Tibial nerve (tissue), 4 donors: ENCODE measurements at regions not wholly inside any gene's neighbourhood (a gene's known extent, or its start where the extent isn't known, plus 50 kb on each side); places are given as distances from the start of the nearest gene placed in this dataset.

ENCODE experiments used
- EP300 ChIP-seq, 2 donors: sonication (generic); formaldehyde crosslinking; IDR thresholded peaks; one replicate each; pipeline ENCODE4 v1.6.1; 2017; ENCODE audit warnings: antibody characterized with exemption in 2 of 2, mild to moderate bottlenecking in 1 of 2
- TF ChIP-seq, protein P1 (sequence below), 5 experiments: fragments of 200-600 bp in 3 of 5; fragments of 450-650 bp in 2 of 5; sonication (generic) in 3 of 5; IDR thresholded peaks; one replicate each; pipeline ENCODE4 v1.5.1; 2016 to 2019; ENCODE audit warnings: antibody characterized with exemption in 5 of 5, mild to moderate bottlenecking in 3 of 5, moderate library complexity in 2 of 5

- TF ChIP-seq, protein P1, sequence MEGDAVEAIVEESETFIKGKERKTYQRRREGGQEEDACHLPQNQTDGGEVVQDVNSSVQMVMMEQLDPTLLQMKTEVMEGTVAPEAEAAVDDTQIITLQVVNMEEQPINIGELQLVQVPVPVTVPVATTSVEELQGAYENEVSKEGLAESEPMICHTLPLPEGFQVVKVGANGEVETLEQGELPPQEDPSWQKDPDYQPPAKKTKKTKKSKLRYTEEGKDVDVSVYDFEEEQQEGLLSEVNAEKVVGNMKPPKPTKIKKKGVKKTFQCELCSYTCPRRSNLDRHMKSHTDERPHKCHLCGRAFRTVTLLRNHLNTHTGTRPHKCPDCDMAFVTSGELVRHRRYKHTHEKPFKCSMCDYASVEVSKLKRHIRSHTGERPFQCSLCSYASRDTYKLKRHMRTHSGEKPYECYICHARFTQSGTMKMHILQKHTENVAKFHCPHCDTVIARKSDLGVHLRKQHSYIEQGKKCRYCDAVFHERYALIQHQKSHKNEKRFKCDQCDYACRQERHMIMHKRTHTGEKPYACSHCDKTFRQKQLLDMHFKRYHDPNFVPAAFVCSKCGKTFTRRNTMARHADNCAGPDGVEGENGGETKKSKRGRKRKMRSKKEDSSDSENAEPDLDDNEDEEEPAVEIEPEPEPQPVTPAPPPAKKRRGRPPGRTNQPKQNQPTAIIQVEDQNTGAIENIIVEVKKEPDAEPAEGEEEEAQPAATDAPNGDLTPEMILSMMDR (IDR thresholded peaks at IDR 0.05): no peak
- no peak for TF ChIP-seq EP300 (IDR thresholded peaks at IDR 0.05)
Observed at GRCh38 chr7:138246428-138246827, 170.2 kb downstream of the AKR1D1 start.
